Osteoblast (primary cell): ENCODE measurements at regions not wholly inside any gene's neighbourhood (a gene's known extent, or its start where the extent isn't known, plus 50 kb on each side); places are given as distances from the start of the nearest gene placed in this dataset.

ENCODE experiments used
- DNase-seq: peaks from one replicate; pipeline ENCODE4 v3.0.0; 2011; ENCODE audit warnings: low spot score, mixed read lengths; ENCODE audit not compliant: insufficient read length; ENCODE audit errors: missing footprints
- H2AFZ ChIP-seq: 2 replicates; pipeline ENCODE4 v1.6.0; 2011; ENCODE audit warnings: mild to moderate bottlenecking, low read length
- H3K27ac ChIP-seq: 2 replicates; pipeline ENCODE4 v1.5.1; 2011; ENCODE audit warnings: mild to moderate bottlenecking, low read depth, low read length, moderate library complexity
- H3K27me3 ChIP-seq: 2 replicates; pipeline ENCODE4 v1.6.0; 2012; ENCODE audit warnings: mild to moderate bottlenecking, control low read depth, inconsistent platforms, low read length, moderate library complexity; ENCODE audit not compliant: insufficient read depth
- H3K36me3 ChIP-seq: 2 replicates; pipeline ENCODE4 v1.5.1; 2011; ENCODE audit warnings: mild to moderate bottlenecking, low read length, control low read depth, moderate library complexity; ENCODE audit not compliant: insufficient read depth
- H3K4me1 ChIP-seq: 2 replicates; pipeline ENCODE4 v1.5.1; 2011; ENCODE audit warnings: mild to moderate bottlenecking, low read length, control low read depth, moderate library complexity; ENCODE audit not compliant: insufficient read depth
- H3K4me2 ChIP-seq: 2 replicates; pipeline ENCODE4 v1.6.0; 2011; ENCODE audit warnings: mild to moderate bottlenecking, low read length; ENCODE audit not compliant: insufficient read depth
- H3K4me3 ChIP-seq: fragments of 200-600 bp; sonication (generic); 3 replicates; pipeline ENCODE4 v1.5.1; 2012; ENCODE audit warnings: mild to moderate bottlenecking, low read length, inconsistent platforms; ENCODE audit not compliant: insufficient read depth
- H3K79me2 ChIP-seq: 2 replicates; pipeline ENCODE4 v1.6.0; 2012; ENCODE audit warnings: mild to moderate bottlenecking, low read length, control low read depth, inconsistent platforms; ENCODE audit not compliant: insufficient read depth
- H3K9me3 ChIP-seq: 2 replicates; pipeline ENCODE4 v1.5.1; 2011; ENCODE audit warnings: low read depth, low read length, control low read depth
- H4K20me1 ChIP-seq: 2 replicates; pipeline ENCODE4 v1.6.0; 2012; ENCODE audit warnings: mild to moderate bottlenecking, low read length, control low read depth; ENCODE audit not compliant: insufficient read depth
- TF ChIP-seq, protein P1 (sequence below): IDR thresholded peaks from 2 replicates; pipeline ENCODE4 v1.5.1; 2011; ENCODE audit warnings: mild to moderate bottlenecking, low read depth, low read length, moderate library complexity; ENCODE audit errors: extremely low read depth

DNA sequence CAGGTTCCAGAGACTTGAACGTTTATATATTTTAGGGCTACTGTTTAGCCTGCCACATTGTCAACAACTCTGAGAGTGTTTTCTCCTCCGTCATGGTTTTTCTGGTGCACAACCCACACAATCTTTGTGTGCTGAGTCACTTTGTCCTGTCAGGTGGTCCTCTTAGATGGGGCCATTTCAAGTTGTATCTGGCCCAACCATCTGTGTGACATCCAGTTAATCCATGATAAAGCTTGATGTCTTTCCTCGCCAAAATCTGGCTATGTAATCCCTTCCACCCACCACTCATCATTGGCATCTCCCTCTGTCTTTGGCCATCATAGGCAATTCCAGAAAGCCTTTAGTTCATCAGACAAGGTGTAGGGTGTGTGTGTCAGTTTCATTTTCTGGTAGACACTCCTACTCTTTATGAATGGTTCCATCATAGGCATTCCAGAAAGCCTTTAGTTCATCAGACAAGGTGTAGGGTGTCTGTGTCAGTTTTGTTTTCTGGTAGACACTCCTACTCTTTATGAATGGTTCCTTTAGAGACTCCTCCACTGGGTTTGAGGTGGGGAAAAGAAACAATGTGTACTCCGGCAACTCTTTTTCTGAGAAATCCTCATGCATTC is 282.0 kb upstream of the ACTBL2 start:
- Histone ChIP-seq H3K27me3 (no peaks in the 10 kb centered on the region), H3K4me2 (no peak overlapping the region), H3K4me3 (no peak overlapping the region), H3K79me2 (no peaks in the 10 kb centered on the region), H3K4me1 (peaks cover 7% of the 10 kb centered on the region), H3K9me3 (no peaks in the 10 kb centered on the region), H2AFZ (no peak overlapping the region), H3K36me3 (no peaks in the 10 kb centered on the region), H4K20me1 (no peaks in the 10 kb centered on the region), H3K27ac (no peak overlapping the region)
- DNase-seq, result no peak
- TF ChIP-seq, protein P1, sequence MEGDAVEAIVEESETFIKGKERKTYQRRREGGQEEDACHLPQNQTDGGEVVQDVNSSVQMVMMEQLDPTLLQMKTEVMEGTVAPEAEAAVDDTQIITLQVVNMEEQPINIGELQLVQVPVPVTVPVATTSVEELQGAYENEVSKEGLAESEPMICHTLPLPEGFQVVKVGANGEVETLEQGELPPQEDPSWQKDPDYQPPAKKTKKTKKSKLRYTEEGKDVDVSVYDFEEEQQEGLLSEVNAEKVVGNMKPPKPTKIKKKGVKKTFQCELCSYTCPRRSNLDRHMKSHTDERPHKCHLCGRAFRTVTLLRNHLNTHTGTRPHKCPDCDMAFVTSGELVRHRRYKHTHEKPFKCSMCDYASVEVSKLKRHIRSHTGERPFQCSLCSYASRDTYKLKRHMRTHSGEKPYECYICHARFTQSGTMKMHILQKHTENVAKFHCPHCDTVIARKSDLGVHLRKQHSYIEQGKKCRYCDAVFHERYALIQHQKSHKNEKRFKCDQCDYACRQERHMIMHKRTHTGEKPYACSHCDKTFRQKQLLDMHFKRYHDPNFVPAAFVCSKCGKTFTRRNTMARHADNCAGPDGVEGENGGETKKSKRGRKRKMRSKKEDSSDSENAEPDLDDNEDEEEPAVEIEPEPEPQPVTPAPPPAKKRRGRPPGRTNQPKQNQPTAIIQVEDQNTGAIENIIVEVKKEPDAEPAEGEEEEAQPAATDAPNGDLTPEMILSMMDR, result no peak

GRCh38 chr5:57761513-57761912 is 278.9 kb upstream of the ACTBL2 start:
- no peak for DNase-seq
- Histone ChIP-seq H2AFZ (no peak overlapping the region), H4K20me1 (no peaks in the 10 kb centered on the region), H3K4me2 (no peak overlapping the region), H3K27me3 (no peaks in the 10 kb centered on the region), H3K4me3 (no peak overlapping the region), H3K9me3 (no peaks in the 10 kb centered on the region), H3K36me3 (no peaks in the 10 kb centered on the region), H3K27ac (no peak overlapping the region), H3K79me2 (no peaks in the 10 kb centered on the region), H3K4me1 (no peaks in the 10 kb centered on the region)
- TF ChIP-seq, protein P1, result no peak

- Histone ChIP-seq H3K79me2 (no peaks in the 10 kb centered on the region), H4K20me1 (no peaks in the 10 kb centered on the region)
- peak; percentile 45 for DNase-seq
Measured at GRCh38 chr5:57754616-57755015, 272.0 kb upstream of the ACTBL2 start.

GRCh38 chr5:57753446-57753845 is 270.8 kb upstream of the ACTBL2 start:
- no peak overlapping the region for H3K27ac ChIP-seq

More at GRCh38 chr5:57754616-57755015, 272.0 kb upstream of the ACTBL2 start:
- no peaks in the 10 kb centered on the region for H3K36me3 ChIP-seq
- peaks cover 6% of the 10 kb centered on the region for H3K4me1 ChIP-seq
- H3K4me2 ChIP-seq, result no peak overlapping the region
- H3K27ac ChIP-seq, result no peak overlapping the region
- peak overlapping the region; percentile 3 for H2AFZ ChIP-seq
- TF ChIP-seq, protein P1, result no peak
- H3K4me3 ChIP-seq, result no peak overlapping the region
- no peaks in the 10 kb centered on the region for H3K9me3 ChIP-seq
- no peaks in the 10 kb centered on the region for H3K27me3 ChIP-seq

More at GRCh38 chr5:57753446-57753845, 270.8 kb upstream of the ACTBL2 start:
- Histone ChIP-seq H3K27me3 (no peaks in the 10 kb centered on the region), H3K4me1 (peaks cover 12% of the 10 kb centered on the region), H3K4me2 (no peak overlapping the region), H3K36me3 (no peaks in the 10 kb centered on the region), H2AFZ (no peak overlapping the region), H4K20me1 (no peaks in the 10 kb centered on the region), H3K79me2 (no peaks in the 10 kb centered on the region), H3K9me3 (no peaks in the 10 kb centered on the region), H3K4me3 (no peak overlapping the region)
- TF ChIP-seq, protein P1, result no peak
- DNase-seq, result no peak
